HuH-7 (cell line): ENCODE measurements at regions not wholly inside any gene's neighbourhood (a gene's known extent, or its start where the extent isn't known, plus 50 kb on each side); places are given as distances from the start of the nearest gene placed in this dataset.
"Not testable (repeated sequence)": the region's sequence is repeated elsewhere in the genome, so short reads cannot be mapped to it uniquely, and the experiment has no call there.

ENCODE experiments used
- DNase-seq: peaks from one replicate; pipeline ENCODE4 v3.0.0; 2011; ENCODE audit warnings: low spot score

GRCh38 chr7:10471280-10472058, 502.2 kb upstream of the PHF14 start:
- DNase-seq: no peak

- DNase-seq: no peak
These were observed 501.6 kb upstream of the PHF14 start for GRCh38 chr7:10472115-10472514.

GRCh38 chr7:10473569-10473968, 500.1 kb upstream of the PHF14 start:
- DNase-seq: no peak

- DNase-seq: no peak
These were observed 499.6 kb upstream of the PHF14 start for GRCh38 chr7:10474048-10474447.

- DNase-seq: no peak
These were observed 497.6 kb upstream of the PHF14 start for GRCh38 chr7:10475940-10476641.

- DNase-seq: no peak
These were observed 497.0 kb upstream of the PHF14 start for GRCh38 chr7:10476642-10477041.

- DNase-seq: no peak
These were observed 490.0 kb upstream of the PHF14 start for GRCh38 chr7:10483671-10484070.

GRCh38 chr7:10484767-10485166, 488.9 kb upstream of the PHF14 start:
- no peak for DNase-seq

- not testable (repeated sequence) for DNase-seq
These were observed 472.3 kb upstream of the PHF14 start for GRCh38 chr7:10501206-10501884.

GRCh38 chr7:10507032-10507431, 466.6 kb upstream of the PHF14 start:
- DNase-seq: no peak

GRCh38 chr7:10521306-10521705, 452.4 kb upstream of the PHF14 start:
- no peak for DNase-seq

- DNase-seq: not testable (repeated sequence)
These were observed 440.2 kb upstream of the PHF14 start for GRCh38 chr7:10533429-10533828.

GRCh38 chr7:10536561-10536960, 437.1 kb upstream of the PHF14 start:
- no peak for DNase-seq

GRCh38 chr7:10537764-10538163, 435.9 kb upstream of the PHF14 start:
- no peak for DNase-seq

GRCh38 chr7:10557375-10557774, 416.3 kb upstream of the PHF14 start:
- no peak for DNase-seq

GRCh38 chr7:10560497-10560896, 413.2 kb upstream of the PHF14 start:
- no peak for DNase-seq

GRCh38 chr7:10568891-10569290, 404.8 kb upstream of the PHF14 start:
- DNase-seq: no peak

- no peak for DNase-seq
These were observed 401.9 kb upstream of the PHF14 start for GRCh38 chr7:10571759-10572158.

- no peak for DNase-seq
These were observed 395.8 kb upstream of the PHF14 start for GRCh38 chr7:10577866-10578374.

GRCh38 chr7:10579561-10579960, 394.1 kb upstream of the PHF14 start:
- no peak for DNase-seq

- DNase-seq: no peak
These were observed 388.8 kb upstream of the PHF14 start for GRCh38 chr7:10584886-10585285.

- DNase-seq: no peak
These were observed 385.6 kb upstream of the PHF14 start for GRCh38 chr7:10588084-10588483.

GRCh38 chr7:10592604-10593003, 381.1 kb upstream of the PHF14 start:
- no peak for DNase-seq
